HG03097 (cell line): ENCODE measurements at regions not wholly inside any gene's neighbourhood (a gene's known extent, or its start where the extent isn't known, plus 50 kb on each side); places are given as distances from the start of the nearest gene placed in this dataset.
"Not testable (repeated sequence)": the region's sequence is repeated elsewhere in the genome, so short reads cannot be mapped to it uniquely, and the experiment has no call there.

Source experiments
- ATAC-seq: cut with Tn5 transposase; IDR thresholded peaks from one replicate; pipeline ENCODE4 v1.9.1; 2021; ENCODE audit not compliant: unreplicated experiment, low FRiP score

DNA sequence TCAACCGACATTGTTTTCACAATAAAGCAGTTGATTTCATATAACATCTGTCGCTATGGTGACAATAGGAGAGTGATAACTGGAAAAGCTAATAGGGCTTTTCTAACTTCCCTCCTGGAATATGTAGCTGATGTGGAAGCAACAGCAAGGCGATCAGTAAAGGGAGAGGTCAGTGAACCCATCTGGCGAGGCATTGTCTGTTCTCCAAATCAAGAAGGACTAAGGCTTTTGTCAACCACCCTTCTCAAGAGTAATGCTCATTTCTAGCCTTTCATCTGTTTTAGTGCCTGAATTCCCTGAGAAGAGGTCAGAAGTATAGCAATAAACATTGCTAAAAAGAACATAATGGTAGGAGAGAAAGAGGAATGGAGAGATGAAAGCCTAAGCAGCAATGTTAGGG, 201.3 kb downstream of the AKAP7 start:
- ATAC-seq, result no peak

GRCh38 chr6:131346896-131347295, 211.6 kb downstream of the AKAP7 start:
- ATAC-seq, result not testable (repeated sequence)

- no peak for ATAC-seq
Observed at GRCh38 chr6:131348572-131348971, 213.3 kb downstream of the AKAP7 start.

DNA sequence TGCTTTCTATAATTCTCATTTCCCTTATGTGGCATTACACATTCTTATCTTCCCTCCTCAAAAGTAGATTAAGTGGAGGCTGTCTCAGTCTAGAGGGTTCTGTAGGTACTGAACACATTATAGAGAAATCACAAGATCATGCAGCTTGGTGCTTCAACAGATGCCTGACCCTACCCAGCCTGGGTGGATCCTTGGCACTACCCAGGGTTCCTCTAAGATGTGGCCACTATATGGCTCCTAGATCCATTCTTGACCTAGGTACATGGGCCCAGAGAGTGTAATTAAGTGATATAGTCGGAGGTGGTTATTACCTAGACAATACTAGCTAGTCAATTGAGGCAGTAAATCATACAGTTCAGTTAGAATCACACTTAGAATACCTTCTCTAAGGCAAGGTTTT, 213.9 kb downstream of the AKAP7 start:
- ATAC-seq, result no peak

DNA sequence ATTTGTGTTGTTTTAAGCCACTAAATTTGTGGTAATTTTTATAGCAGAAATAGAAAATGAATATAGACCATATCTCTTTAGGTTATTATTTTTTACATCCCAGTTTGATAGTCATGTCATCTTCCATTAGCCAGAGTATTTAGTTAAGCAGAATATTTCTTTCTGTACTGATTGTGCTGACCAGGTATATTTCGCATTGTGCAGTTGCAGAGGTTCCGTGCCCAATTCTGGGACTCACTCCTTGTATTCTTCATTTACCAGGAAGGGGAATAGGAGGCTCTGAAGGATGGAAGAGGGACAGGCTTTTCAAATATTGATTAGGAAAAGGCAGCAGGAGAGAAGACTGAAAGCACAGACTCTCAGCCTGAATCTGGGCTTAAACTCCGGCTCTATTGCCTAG, 217.8 kb downstream of the AKAP7 start:
- no peak for ATAC-seq

DNA sequence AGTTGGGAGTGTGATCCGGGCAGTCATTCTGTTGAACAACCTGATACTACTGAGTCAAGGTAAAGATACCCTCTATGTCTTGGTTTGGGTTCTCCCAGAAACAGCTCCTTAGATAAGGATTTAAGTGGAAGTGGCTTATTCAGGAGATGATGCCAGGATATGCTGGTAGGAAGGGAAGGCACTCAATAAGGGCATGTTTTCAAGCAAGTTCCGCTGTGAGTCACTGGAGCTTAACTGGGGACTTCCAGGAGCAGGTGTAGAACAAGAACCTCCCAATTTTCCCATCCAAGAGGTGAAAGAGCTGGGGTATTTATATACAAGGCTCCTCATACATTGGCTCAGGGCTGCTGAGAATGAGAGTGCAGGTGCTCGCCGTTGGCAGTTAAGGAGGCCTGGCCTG, 218.6 kb downstream of the AKAP7 start:
- no peak for ATAC-seq

GRCh38 chr6:131354356-131354755, 218.7 kb upstream of the ARG1 start:
- no peak for ATAC-seq

- no peak for ATAC-seq
Observed at GRCh38 chr6:131356161-131356560, 216.9 kb upstream of the ARG1 start.

DNA sequence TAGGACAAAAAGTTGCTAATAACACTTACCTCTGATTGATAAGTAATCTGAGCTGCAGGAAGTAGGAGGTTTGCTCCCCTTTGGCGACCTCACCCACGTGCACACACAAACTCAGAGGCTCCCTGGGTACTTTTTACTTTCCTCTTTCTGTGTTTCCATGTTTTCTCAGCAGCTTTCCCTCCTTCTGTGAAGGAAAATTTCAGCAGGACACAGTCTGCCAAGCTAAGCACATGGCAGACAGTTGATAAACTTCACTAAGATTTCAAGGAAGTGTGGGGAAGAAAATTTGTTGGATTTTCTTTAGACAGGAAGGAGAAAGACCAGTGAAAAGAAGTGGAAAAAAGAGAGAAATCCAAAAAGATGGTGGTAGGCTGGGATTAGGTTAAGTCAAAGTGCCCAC, 215.5 kb upstream of the ARG1 start:
- ATAC-seq, result no peak

- ATAC-seq, result no peak
Observed at GRCh38 chr6:131362070-131362469, 211.0 kb upstream of the ARG1 start.

DNA sequence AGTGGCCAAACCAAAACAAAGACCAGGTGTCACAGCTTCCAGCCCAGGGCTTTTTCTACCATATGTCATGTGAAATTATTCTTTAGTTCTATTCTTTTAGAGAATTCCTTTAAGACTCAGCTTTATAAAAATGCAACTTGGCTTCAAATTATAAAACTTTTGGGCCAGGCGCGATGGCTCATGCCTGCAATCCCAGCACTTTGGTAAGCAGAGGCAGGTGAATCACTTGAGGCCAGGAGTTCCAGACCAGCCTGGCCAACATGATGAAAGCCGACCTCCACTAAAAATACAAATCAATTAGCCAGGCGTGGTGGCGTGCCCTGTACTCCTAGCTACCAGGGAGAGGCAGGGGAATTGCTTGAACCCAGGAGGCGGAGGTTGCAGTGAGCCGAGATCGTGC, 210.3 kb upstream of the ARG1 start:
- no peak for ATAC-seq

DNA sequence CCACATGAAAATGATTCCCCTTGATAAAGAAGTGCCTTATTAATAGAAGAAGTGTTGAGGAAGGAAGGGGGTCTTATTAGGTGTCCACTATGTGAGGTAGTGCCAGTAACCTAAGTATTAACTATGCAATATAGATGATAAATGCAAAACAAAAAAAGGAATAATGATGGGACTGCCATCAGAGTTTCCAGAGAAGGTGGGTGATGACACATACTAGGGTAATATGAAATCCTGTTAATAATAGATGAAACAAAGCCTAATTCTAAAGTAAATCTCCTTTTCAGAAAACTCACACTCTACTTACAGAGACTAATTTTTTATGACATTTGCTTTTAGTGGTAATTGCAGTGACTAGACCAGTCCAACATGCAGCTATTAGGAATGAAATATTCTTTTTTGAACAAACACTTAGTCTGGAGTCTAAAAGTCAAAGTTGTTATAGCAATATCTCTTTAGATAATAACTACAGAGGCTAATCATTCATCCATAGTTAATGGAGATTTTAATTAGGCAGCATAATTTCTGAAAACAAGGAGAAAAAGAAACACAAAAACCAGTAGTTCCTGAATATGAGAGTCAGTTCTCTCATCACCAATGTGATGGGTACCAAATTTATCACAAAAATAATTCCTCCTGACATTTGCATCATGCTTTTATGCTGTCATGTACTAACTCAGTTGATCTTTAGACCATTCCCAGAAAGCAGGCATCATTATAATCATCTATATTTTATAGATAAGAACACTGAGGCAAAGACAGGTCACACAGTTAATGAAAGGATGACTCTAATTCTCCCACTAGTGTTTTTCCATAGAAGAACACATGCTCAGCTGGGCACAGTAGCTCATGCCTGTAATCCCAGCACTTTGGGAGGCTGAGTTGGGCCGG, 208.8 kb upstream of the ARG1 start:
- no peak for ATAC-seq

GRCh38 chr6:131366223-131366622, 206.8 kb upstream of the ARG1 start:
- no peak for ATAC-seq

DNA sequence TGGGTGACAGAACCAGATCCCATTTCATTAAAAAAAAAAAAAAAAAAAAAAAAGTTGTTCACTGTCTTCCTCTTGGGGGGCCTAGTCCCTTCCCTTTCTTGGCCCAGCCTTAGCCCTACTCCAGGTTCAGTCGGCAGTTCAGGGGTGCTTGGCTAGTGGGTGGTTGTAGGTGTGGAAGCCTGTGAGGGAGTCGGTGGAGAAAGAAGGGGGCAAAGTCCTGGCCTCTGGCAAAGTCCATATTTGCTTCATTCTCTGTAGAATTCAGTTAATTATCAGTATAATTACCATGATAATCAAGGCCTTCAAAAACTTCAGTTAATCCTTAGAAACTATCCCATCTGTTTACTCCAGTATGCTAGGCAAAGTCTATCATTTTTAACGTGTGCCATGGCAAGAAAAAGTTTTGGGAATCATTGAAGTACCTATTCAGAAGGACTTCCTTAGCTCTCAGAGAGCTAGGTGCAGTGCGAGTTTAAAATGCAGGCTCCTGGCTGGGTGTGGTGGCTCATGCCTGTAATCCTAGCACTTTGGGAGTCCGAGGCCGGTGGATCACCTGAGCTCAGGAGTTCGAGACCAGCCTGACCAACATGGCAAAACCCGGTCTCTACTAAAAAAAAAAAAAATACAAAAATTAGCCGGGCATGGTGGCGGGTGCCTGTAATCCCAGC, 205.7 kb upstream of the ARG1 start:
- no peak for ATAC-seq

DNA sequence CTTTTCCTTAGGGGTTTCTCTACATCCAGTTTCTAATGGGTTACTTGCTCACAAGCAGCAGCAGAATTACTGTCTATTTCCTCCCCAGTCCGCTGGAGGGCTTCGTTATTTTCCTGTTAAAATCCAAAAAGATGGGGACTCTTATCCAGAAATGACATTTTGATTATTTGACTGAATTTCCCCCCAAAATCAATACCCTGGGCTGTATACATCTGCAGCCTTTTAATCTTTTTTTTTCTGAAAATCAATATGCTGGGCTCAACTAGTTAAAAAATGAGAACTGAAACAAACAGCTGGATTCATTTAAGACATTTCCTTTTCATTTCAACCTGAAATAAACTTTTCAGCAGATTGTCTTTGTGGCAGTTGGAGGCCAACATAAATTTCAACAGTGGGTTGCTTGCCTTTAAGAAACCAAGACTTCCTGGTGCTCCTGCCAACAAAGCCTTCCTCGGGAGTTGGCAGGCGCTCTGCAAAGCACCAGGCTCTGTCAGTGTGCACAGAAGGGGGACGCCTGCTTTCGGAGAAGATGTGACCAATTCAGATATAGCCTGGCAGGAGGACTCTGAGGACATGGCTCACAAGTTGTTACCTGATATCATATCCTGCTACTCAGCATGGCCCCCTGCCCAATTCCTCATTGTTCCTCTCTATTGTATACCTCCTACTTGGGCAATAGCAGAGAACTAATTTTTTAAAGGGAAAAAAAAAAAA, 204.7 kb upstream of the ARG1 start:
- peak; percentile 73 for ATAC-seq

- no peak for ATAC-seq
Observed at GRCh38 chr6:131372535-131372934, 200.5 kb upstream of the ARG1 start.

- no peak for ATAC-seq
Observed at GRCh38 chr6:131377112-131377705, 195.8 kb upstream of the ARG1 start.

- ATAC-seq, result no peak
Observed at GRCh38 chr6:131378874-131379273, 194.2 kb upstream of the ARG1 start.

- ATAC-seq, result no peak
Observed at GRCh38 chr6:131379948-131380347, 193.1 kb upstream of the ARG1 start.

- no peak for ATAC-seq
Observed at GRCh38 chr6:131381052-131381708, 191.8 kb upstream of the ARG1 start.

- no peak for ATAC-seq
Observed at GRCh38 chr6:131381709-131382093, 191.3 kb upstream of the ARG1 start.
